H1 (cell line): ENCODE measurements at regions not wholly inside any gene's neighbourhood (a gene's known extent, or its start where the extent isn't known, plus 50 kb on each side); places are given as distances from the start of the nearest gene placed in this dataset.

Experiments used
- CTCF ChIA-PET: fragments of 300-600 bp; sonication (Branson Sonifier 250); formaldehyde crosslinking; loops from one replicate; lab custom pipeline; 2021; ENCODE audit not compliant: partially characterized antibody; lab: Charles Lee
- POLR2A ChIA-PET: fragments of 300-600 bp; sonication (Branson Sonifier 250); formaldehyde crosslinking; loops from one replicate; lab custom pipeline; 2021; ENCODE audit warnings: inconsistent platforms; ENCODE audit not compliant: partially characterized antibody; lab: Charles Lee
- DNase-seq, 2 experiments: peaks; one replicate each; pipeline versions ENCODE4 v3.0.0 to v3.0.0-alpha.2; 2010 to 2022; ENCODE audit warnings: low spot score in 2 of 2, low read depth in 1 of 2, mixed read lengths in 1 of 2
- FAIRE-seq: peaks from 2 replicates; lab custom pipeline; 2011; peaks lifted over from hg19 to GRCh38; lab: Jason Lieb, UNC
- H2AFZ ChIP-seq: 2 replicates; pipeline ENCODE4 v1.8.1; 2012; ENCODE audit warnings: low read length, inconsistent platforms
- H2AK5ac ChIP-seq: 2 replicates; pipeline ENCODE4 v1.6.1; 2013; ENCODE audit warnings: low read depth, low read length
- H2BK120ac ChIP-seq: replicated peaks from 2 replicates; pipeline ENCODE3; 2013; ENCODE audit warnings: low read depth, low read length, inconsistent platforms
- H2BK12ac ChIP-seq: 2 replicates; pipeline ENCODE4 v1.6.1; 2013; ENCODE audit warnings: low read depth, low read length
- H2BK15ac ChIP-seq: 2 replicates; pipeline ENCODE4 v1.6.1; 2013; ENCODE audit warnings: low read length
- H2BK20ac ChIP-seq: 2 replicates; pipeline ENCODE4 v1.6.1; 2013; ENCODE audit warnings: low read length
- H2BK5ac ChIP-seq: 2 replicates; pipeline ENCODE4 v1.6.1; 2013; ENCODE audit warnings: low read depth, low read length
- H3K14ac ChIP-seq: 2 replicates; pipeline ENCODE4 v1.6.1; 2013; ENCODE audit warnings: inconsistent platforms; ENCODE audit not compliant: insufficient read length
- H3K18ac ChIP-seq: 2 replicates; pipeline ENCODE4 v1.6.1; 2013; ENCODE audit warnings: low read length; ENCODE audit errors: extremely low read depth
- H3K23ac ChIP-seq: 2 replicates; pipeline ENCODE4 v1.6.1; 2013; ENCODE audit warnings: inconsistent platforms; ENCODE audit not compliant: insufficient read length
- H3K23me2 ChIP-seq: 2 replicates; pipeline ENCODE4 v1.6.1; 2013; ENCODE audit warnings: low read depth, low read length
- H3K27ac ChIP-seq: 2 replicates; pipeline ENCODE4 v1.6.1; 2011; ENCODE audit warnings: low read depth, low read length, inconsistent platforms
- H3K27me3 ChIP-seq, 4 experiments: replicated peaks in 1 of 4; 1 replicate in 1 of 4; 2 replicates in 3 of 4; pipeline versions ENCODE4 v1.6.1 to v1.8.1; 2011 to 2013; ENCODE audit warnings: low read length in 3 of 4, mild to moderate bottlenecking in 3 of 4, inconsistent platforms in 2 of 4, mixed read lengths in 2 of 4, moderate library complexity in 1 of 4; ENCODE audit not compliant: control insufficient read depth in 3 of 4, insufficient read depth in 3 of 4; ENCODE audit errors: extremely low read depth in 1 of 4
- H3K36me3 ChIP-seq, 4 experiments: 2 replicates each; pipeline versions ENCODE4 v1.6.1 to v1.8.1; 2011 to 2013; ENCODE audit warnings: mild to moderate bottlenecking in 4 of 4, low read length in 3 of 4, moderate library complexity in 2 of 4, control low read depth in 1 of 4, inconsistent platforms in 1 of 4; ENCODE audit not compliant: insufficient read depth in 4 of 4, control insufficient read depth in 2 of 4
- H3K4ac ChIP-seq: replicated peaks from 2 replicates; pipeline ENCODE3; 2013; ENCODE audit warnings: low read length, low read depth, mixed read lengths, inconsistent platforms; ENCODE audit not compliant: insufficient read length
- H3K4me1 ChIP-seq, 4 experiments: replicated peaks in 1 of 4; 1 replicate in 1 of 4; 2 replicates in 3 of 4; pipeline versions ENCODE4 v1.6.1 to v1.8.1; 2011 to 2013; ENCODE audit warnings: low read length in 3 of 4, inconsistent platforms in 2 of 4, mixed read lengths in 1 of 4; ENCODE audit not compliant: insufficient read depth in 4 of 4, control insufficient read depth in 3 of 4
- H3K4me2 ChIP-seq, 2 experiments: 2 replicates each; pipeline versions ENCODE4 v1.6.1 to v1.8.1; 2011 to 2013; ENCODE audit warnings: low read depth in 2 of 2, low read length in 2 of 2, control low read depth in 1 of 2, inconsistent platforms in 1 of 2, mild to moderate bottlenecking in 1 of 2; ENCODE audit not compliant: insufficient read depth in 1 of 2
- H3K4me3 ChIP-seq, 4 experiments: fragments of 200-600, 300-600 bp in 1 of 4; sonication (generic), shearing (Covaris generic), sonication (Bioruptor Twin) in 1 of 4; 2 replicates each; pipeline versions ENCODE4 v1.5.1 to v1.8.1; 2011 to 2016; ENCODE audit warnings: low read length in 4 of 4, low read depth in 3 of 4, control low read depth in 2 of 4, inconsistent platforms in 2 of 4, mild to moderate bottlenecking in 2 of 4, mixed read lengths in 1 of 4, moderate library complexity in 1 of 4; ENCODE audit not compliant: insufficient read depth in 2 of 4; ENCODE audit errors: extremely low read depth in 1 of 4
- H3K56ac ChIP-seq: replicated peaks from 2 replicates; pipeline ENCODE3; 2013; ENCODE audit warnings: low read depth, mild to moderate bottlenecking, mixed read lengths, low read length, inconsistent platforms; ENCODE audit not compliant: insufficient read length
- H3K79me1 ChIP-seq: 2 replicates; pipeline ENCODE4 v1.6.1; 2013; ENCODE audit warnings: low read depth, low read length, control low read depth
- H3K79me2 ChIP-seq, 2 experiments: 2 replicates each; pipeline versions ENCODE4 v1.6.1 to v1.8.1; 2012 to 2013; ENCODE audit warnings: low read length in 2 of 2, mild to moderate bottlenecking in 2 of 2, inconsistent platforms in 1 of 2; ENCODE audit not compliant: insufficient read depth in 2 of 2, control insufficient read depth in 1 of 2
- H3K9ac ChIP-seq, 4 experiments: replicated peaks in 1 of 4; 1 replicate in 1 of 4; 2 replicates in 3 of 4; pipeline versions ENCODE4 v1.6.1 to v1.8.1; 2011 to 2013; ENCODE audit warnings: low read depth in 3 of 4, low read length in 3 of 4, control low read depth in 2 of 4, mild to moderate bottlenecking in 2 of 4, moderate library complexity in 2 of 4, inconsistent platforms in 1 of 4; ENCODE audit errors: extremely low read depth in 1 of 4
- H3K9me3 ChIP-seq, 2 experiments: 2 replicates each; pipeline versions ENCODE4 v1.6.1 to v1.8.1; 2012 to 2013; ENCODE audit warnings: mild to moderate bottlenecking in 2 of 2, moderate library complexity in 2 of 2, control low read depth in 1 of 2, inconsistent platforms in 1 of 2, low read depth in 1 of 2, low read length in 1 of 2, mixed read lengths in 1 of 2; ENCODE audit not compliant: insufficient read depth in 2 of 2
- H4K20me1 ChIP-seq, 2 experiments: replicated peaks in 1 of 2; 2 replicates each; pipeline versions ENCODE3 to v1.8.1; 2011 to 2013; ENCODE audit warnings: inconsistent platforms in 2 of 2, low read length in 2 of 2, mild to moderate bottlenecking in 1 of 2; ENCODE audit not compliant: insufficient read depth in 2 of 2, control insufficient read depth in 1 of 2
- H4K5ac ChIP-seq: 2 replicates; pipeline ENCODE4 v1.6.1; 2013; ENCODE audit warnings: low read length, low read depth, mixed read lengths, inconsistent platforms; ENCODE audit not compliant: insufficient read length
- H4K8ac ChIP-seq: 2 replicates; pipeline ENCODE4 v1.8.0; 2013; ENCODE audit warnings: mild to moderate bottlenecking, moderate library complexity, low read length, inconsistent platforms; ENCODE audit not compliant: insufficient read depth; ENCODE audit errors: extremely low read depth
- H4K91ac ChIP-seq: replicated peaks from 2 replicates; pipeline ENCODE3; 2013; ENCODE audit warnings: low read length, mixed read lengths, inconsistent platforms; ENCODE audit not compliant: insufficient read length
- BRCA1 ChIP-seq: IDR thresholded peaks from 2 replicates; pipeline ENCODE4 v1.6.1; 2012; ENCODE audit warnings: low read depth, low read length, improper control_type of control experiment
- CBX5 ChIP-seq: fragments of 300-800, 300-1000 bp; sonication (generic); IDR thresholded peaks from 2 replicates; pipeline ENCODE4 v1.7.1; 2016; ENCODE audit warnings: antibody characterized with exemption, low read length, low read depth
- NANOG ChIP-seq: IDR thresholded peaks from 2 replicates; pipeline ENCODE4 v1.6.1; 2011; ENCODE audit warnings: low read length, low read depth, mild to moderate bottlenecking, inconsistent platforms; ENCODE audit not compliant: insufficient read depth, poor library complexity, severe bottlenecking
- RBBP5 ChIP-seq: IDR thresholded peaks from 2 replicates; pipeline ENCODE4 v1.7.1; 2012; ENCODE audit warnings: low read depth, mild to moderate bottlenecking, inconsistent platforms, low read length, moderate library complexity, borderline replicate concordance
- TAF1 ChIP-seq: IDR thresholded peaks from 2 replicates; pipeline ENCODE4 v1.6.1; 2011; ENCODE audit warnings: mild to moderate bottlenecking, low read depth, low read length
- WGBS, 2 experiments: shearing (Covaris generic) in 1 of 2; methylation state at CpG; one replicate each; pipeline versions ENCODE4 v1.1.6 to v1.1.7; 2013 to 2015; ENCODE audit warnings: low lambda C conversion rate in 2 of 2, mixed read lengths in 2 of 2, inconsistent platforms in 1 of 2, low coverage in 1 of 2, missing lambda C conversion rate in 1 of 2; ENCODE audit not compliant: insufficient replicate concordance in 2 of 2, insufficient coverage in 1 of 2, insufficient read length in 1 of 2; ENCODE audit errors: extremely low coverage in 1 of 2, missing lambda C conversion rate in 1 of 2; 5-methylcytosine and 5-hydroxymethylcytosine counted together

DNA sequence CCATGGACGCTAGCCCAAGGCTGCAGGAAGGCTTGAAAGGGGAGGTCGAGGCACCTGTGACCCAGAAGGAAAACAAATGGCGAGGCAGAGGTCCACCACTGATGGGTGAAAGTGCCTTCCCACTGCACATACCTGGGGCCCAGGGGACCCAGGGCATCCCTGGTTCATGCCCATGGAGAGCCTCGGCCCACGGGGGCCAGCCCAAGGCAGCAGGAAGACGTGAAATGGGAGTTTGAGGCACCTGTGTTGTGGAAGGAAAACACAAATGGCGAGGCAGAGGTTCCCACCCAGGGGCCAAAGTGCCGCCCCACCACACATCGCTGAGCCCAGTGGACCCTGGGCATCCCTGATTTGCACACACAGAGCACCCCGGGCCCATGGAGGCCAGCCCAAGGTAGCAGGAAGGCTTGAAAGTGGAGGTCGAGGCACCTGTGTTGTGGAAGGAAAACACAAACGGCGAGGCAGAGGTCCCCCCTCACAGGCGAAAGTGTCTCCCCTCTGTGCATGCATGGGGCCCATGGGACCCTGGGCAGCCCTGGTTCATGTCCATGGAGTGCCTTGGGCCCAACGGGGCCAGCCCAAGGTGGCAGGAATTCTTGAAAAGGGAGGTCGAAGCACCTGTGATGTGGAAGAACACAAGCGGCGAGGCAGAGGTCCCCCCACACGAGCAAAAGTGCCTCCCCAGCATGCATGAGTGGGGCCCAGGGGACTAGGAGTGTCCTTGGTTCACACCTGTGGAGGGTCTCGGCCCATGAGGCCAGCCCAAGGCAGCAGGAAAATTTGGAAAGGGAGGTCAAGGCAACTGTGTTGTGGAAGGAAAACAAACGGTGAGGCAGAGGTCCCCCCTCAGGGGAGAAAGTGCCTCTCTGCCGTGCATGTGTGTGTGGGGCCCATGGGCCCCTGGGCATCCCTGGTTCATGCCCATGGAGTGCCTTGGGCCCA is 383.3 kb downstream of the ALG10 start:
- no peak for TF ChIP-seq BRCA1
- TF ChIP-seq NANOG, result no peak
- TF ChIP-seq CBX5, result no peak
- no peak for TF ChIP-seq TAF1
- no peak for TF ChIP-seq RBBP5
- no peak overlapping the region for H3K56ac ChIP-seq
- no peaks in the 10 kb centered on the region for H3K79me1 ChIP-seq
- no peaks in the 10 kb centered on the region for H3K4me1 ChIP-seq
- DNase-seq (peak in 1 of 2 experiments; percentile 6), FAIRE-seq (no peak)
- no peak overlapping the region for H3K9ac ChIP-seq
- CTCF ChIA-PET, result no interaction called here
- 85% methylated on average over 16 of the region's 22 CpGs; no CpG with 5 or more reads in 1 of the 2 experiments for WGBS, 2 experiments
- H2AFZ ChIP-seq, result no peak overlapping the region
- H3K27ac ChIP-seq, result no peak overlapping the region
- no peak overlapping the region for H3K4me3 ChIP-seq
- no peak overlapping the region for H3K23ac ChIP-seq
- H2BK5ac ChIP-seq, result no peak overlapping the region
- no peak overlapping the region for H2BK12ac ChIP-seq
- H4K5ac ChIP-seq, result no peak overlapping the region
- H4K8ac ChIP-seq, result no peak overlapping the region
- H3K14ac ChIP-seq, result no peak overlapping the region
- H3K36me3 ChIP-seq, result no peaks in the 10 kb centered on the region
- H4K20me1 ChIP-seq, result no peaks in the 10 kb centered on the region
- no peak overlapping the region for H4K91ac ChIP-seq
- POLR2A ChIA-PET, result no interaction called here
- no peak overlapping the region for H2BK120ac ChIP-seq
- no peak overlapping the region for H3K4me2 ChIP-seq
- no peaks in the 10 kb centered on the region for H3K27me3 ChIP-seq
- H2BK15ac ChIP-seq, result no peak overlapping the region
- no peak overlapping the region for H2BK20ac ChIP-seq
- H3K23me2 ChIP-seq, result no peaks in the 10 kb centered on the region
- H3K4ac ChIP-seq, result no peak overlapping the region
- no peaks in the 10 kb centered on the region for H3K79me2 ChIP-seq
- H2AK5ac ChIP-seq, result no peak overlapping the region
- peaks cover 83 to 85% of the 10 kb centered on the region in 2 experiments for H3K9me3 ChIP-seq
- H3K18ac ChIP-seq, result no peak overlapping the region
